Ishikawa (cell line): ENCODE measurements at regions not wholly inside any gene's neighbourhood (a gene's known extent, or its start where the extent isn't known, plus 50 kb on each side); places are given as distances from the start of the nearest gene placed in this dataset.

Experiments used
- CEBPB ChIP-seq: IDR thresholded peaks from 2 replicates; pipeline ENCODE4 v1.6.1; 2012
- CREB1 ChIP-seq: IDR thresholded peaks from 2 replicates; pipeline ENCODE4 v1.6.1; 2012; ENCODE audit warnings: low read depth
- EGR1 ChIP-seq: IDR thresholded peaks from 2 replicates; pipeline ENCODE4 v1.6.1; 2012
- EP300 ChIP-seq: IDR thresholded peaks from 2 replicates; pipeline ENCODE4 v1.6.1; 2012; ENCODE audit warnings: borderline replicate concordance
- FOXM1 ChIP-seq: IDR thresholded peaks from 2 replicates; pipeline ENCODE4 v1.6.1; 2012; ENCODE audit warnings: low read depth, borderline replicate concordance
- MAX ChIP-seq: IDR thresholded peaks from 2 replicates; pipeline ENCODE4 v1.6.1; 2012
- NFIC ChIP-seq: IDR thresholded peaks from 2 replicates; pipeline ENCODE4 v1.6.1; 2012
- RAD21 ChIP-seq: IDR thresholded peaks from 2 replicates; pipeline ENCODE4 v1.6.1; 2012; ENCODE audit warnings: low read depth
- REST ChIP-seq: IDR thresholded peaks from 2 replicates; pipeline ENCODE4 v1.6.1; 2012; ENCODE audit warnings: low read depth, mild to moderate bottlenecking
- TAF1 ChIP-seq: IDR thresholded peaks from 2 replicates; pipeline ENCODE4 v1.6.1; 2012; ENCODE audit warnings: low read depth, mild to moderate bottlenecking
- TCF12 ChIP-seq: IDR thresholded peaks from 2 replicates; pipeline ENCODE4 v1.6.1; 2012; ENCODE audit warnings: low read depth
- TEAD4 ChIP-seq: IDR thresholded peaks from 2 replicates; pipeline ENCODE4 v1.6.1; 2012
- USF1 ChIP-seq: IDR thresholded peaks from 2 replicates; pipeline ENCODE4 v1.6.1; 2012
- YY1 ChIP-seq: IDR thresholded peaks from 2 replicates; pipeline ENCODE4 v1.6.1; 2012; ENCODE audit warnings: low read depth
- ZBTB7A ChIP-seq: IDR thresholded peaks from 2 replicates; pipeline ENCODE4 v1.6.1; 2012; ENCODE audit warnings: low read depth

GRCh38 chr5:164002628-164003027, 497.2 kb downstream of the MAT2B start:
- no peak for TF ChIP-seq FOXM1

- no peak for TF ChIP-seq TAF1
- TF ChIP-seq TEAD4 = no peak
- TF ChIP-seq YY1 = no peak
- TF ChIP-seq TCF12 = no peak
- no peak for TF ChIP-seq EGR1
- TF ChIP-seq FOXM1 = no peak
These were observed 499.7 kb downstream of the MAT2B start for GRCh38 chr5:164005071-164005470.

- TF ChIP-seq REST (peak; percentile 73), TAF1 (no peak), CREB1 (no peak)
These were observed 501.6 kb downstream of the MAT2B start for GRCh38 chr5:164007064-164007463.

GRCh38 chr5:164009621-164010020, 504.2 kb downstream of the MAT2B start:
- TF ChIP-seq YY1 (no peak), FOXM1 (no peak), EGR1 (no peak), EP300 (no peak), CREB1 (no peak), NFIC (no peak), CEBPB (no peak), ZBTB7A (no peak), TAF1 (no peak), USF1 (no peak), MAX (no peak), TEAD4 (no peak), RAD21 (no peak), REST (no peak), TCF12 (no peak)

- TF ChIP-seq CREB1 = no peak
- TF ChIP-seq USF1 = no peak
- TF ChIP-seq REST = no peak
- TF ChIP-seq FOXM1 = no peak
- no peak for TF ChIP-seq YY1
- TF ChIP-seq EGR1 = no peak
- TF ChIP-seq TCF12 = no peak
- TF ChIP-seq NFIC = no peak
- no peak for TF ChIP-seq TAF1
- TF ChIP-seq CEBPB = no peak
- no peak for TF ChIP-seq TEAD4
- TF ChIP-seq RAD21 = no peak
- TF ChIP-seq MAX = no peak
- no peak for TF ChIP-seq EP300
- no peak for TF ChIP-seq ZBTB7A
These were observed 505.5 kb downstream of the MAT2B start for GRCh38 chr5:164010900-164011299.

GRCh38 chr5:164012371-164012770, 507.0 kb downstream of the MAT2B start:
- TF ChIP-seq TAF1 (no peak), YY1 (no peak), USF1 (no peak), TCF12 (no peak), TEAD4 (no peak)
